Kidney glomerular epithelial cell (primary cell): ENCODE measurements at regions not wholly inside any gene's neighbourhood (a gene's known extent, or its start where the extent isn't known, plus 50 kb on each side); places are given as distances from the start of the nearest gene placed in this dataset.
"Not testable (repeated sequence)": the region's sequence is repeated elsewhere in the genome, so short reads cannot be mapped to it uniquely, and the experiment has no call there.

Experiments
- DNase-seq: peaks from one replicate; lab custom pipeline; 2025; lab: John Stamatoyannopoulos, UW

DNA sequence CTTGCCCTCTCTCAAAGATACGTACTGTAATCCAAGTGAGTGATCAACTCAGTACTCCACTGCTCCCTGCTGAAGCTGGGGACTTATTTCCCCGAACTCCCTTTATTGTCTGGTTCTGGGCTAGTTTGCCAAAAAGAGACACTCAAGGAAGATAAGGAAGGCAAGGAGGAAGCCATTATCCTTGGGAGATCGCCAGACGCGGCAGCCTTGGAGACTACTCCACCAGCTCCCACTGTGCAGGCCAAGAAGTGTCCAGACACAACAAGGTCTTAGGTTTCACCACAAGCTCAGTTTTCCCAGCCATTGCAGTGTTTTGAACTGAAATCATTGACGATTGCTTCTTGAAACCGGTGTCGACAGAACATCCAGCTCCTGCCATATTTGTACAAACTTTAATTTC, 439.6 kb upstream of the UBE2E3 start:
- no peak for DNase-seq

DNA sequence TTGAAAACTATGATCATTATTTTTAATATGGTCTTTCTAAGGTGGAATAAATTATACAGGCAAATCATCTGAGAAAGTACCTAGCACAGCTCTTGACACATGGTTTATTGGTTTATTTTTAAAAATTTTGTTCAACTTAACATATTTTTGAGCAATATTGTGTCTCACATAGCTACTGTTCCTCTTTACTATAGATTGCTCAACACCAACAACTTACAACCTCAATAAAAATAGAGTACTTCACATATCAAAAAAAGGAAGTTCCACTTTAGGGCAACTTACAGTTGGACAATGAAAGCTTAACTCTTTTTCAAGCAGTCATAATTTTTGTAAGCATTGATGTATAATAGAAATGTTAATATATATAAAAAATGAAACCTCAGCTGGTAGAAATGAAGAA, 440.9 kb upstream of the UBE2E3 start:
- no peak for DNase-seq

DNA sequence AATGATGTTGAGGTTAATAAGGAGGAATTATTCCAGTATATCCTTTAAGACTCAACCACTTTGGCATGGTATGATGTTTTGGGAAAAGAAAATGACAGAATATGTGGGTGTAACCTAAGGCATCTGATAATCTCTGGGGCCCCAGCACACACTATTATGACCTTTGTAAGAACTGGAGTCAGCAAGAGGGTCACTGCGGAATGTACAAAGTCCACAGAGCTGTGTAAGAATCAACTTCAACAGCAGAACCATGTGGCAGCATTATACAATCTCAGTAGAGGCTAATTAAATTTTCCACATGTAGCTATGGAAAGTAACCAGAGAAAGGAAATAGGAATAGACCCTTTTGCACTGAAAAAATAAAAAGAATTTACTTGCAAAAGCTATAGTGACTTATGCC, 445.1 kb upstream of the UBE2E3 start:
- DNase-seq = no peak

GRCh38 chr2:180531787-180532186, 448.6 kb upstream of the UBE2E3 start:
- not testable (repeated sequence) for DNase-seq

DNA sequence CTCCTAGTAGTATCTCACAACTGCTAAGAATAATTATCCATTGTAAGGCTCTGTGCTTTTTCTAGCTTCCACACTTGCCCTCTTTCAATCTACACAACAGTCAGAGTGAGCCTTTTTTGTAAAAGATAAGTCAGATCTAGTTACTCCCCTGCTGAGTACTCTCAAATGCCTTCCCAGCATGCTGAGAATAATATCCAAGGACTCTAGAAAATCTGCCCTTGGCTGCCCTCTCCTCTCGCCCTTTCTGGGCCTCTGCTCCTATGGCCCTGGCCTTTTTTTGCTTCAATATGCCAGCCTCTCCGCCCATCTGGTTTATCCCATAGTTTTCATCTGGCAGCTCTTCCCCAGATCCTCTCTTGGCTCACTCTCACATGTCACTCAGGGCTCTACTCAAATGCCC, 455.9 kb upstream of the UBE2E3 start:
- no peak for DNase-seq

DNA sequence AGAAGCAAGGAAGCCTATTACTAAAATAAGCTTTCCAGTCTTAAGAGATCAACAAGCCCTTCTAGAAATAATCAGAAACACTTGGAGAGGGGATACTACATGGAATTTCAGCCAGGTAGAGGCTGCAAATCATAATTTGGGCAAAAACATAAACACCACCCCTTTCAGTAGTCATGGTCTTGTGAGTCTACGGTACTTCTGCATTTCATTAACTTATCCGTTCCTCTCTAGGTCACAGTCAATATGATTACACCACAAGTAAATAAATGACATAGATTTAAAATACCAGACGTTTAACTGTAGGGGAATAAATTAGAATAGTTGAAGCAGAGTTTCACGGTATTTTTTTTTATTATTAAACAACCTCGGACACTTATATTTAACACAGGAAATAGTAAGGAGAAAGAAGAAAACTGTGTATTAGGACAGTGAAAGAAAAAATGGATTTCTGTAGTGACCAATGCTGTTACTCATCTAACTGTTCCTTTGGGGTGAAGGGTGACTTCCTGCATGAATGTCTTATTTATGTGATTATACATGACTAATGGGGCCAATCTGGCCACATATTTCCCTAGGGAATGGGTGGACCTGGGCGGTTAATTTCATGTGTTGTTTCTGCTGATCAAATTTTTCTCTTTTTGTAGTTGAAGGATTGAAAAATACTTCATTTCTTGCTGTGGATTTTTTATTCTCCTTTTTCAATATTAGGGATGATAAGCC, 456.6 kb upstream of the UBE2E3 start:
- DNase-seq = no peak

- peak; percentile 33 for DNase-seq
Measured at GRCh38 chr2:180520921-180521581, 459.4 kb upstream of the UBE2E3 start.

GRCh38 chr2:180520206-180520605, 460.2 kb upstream of the UBE2E3 start:
- no peak for DNase-seq

GRCh38 chr2:180519276-180519675, 461.1 kb upstream of the UBE2E3 start:
- DNase-seq = no peak

DNA sequence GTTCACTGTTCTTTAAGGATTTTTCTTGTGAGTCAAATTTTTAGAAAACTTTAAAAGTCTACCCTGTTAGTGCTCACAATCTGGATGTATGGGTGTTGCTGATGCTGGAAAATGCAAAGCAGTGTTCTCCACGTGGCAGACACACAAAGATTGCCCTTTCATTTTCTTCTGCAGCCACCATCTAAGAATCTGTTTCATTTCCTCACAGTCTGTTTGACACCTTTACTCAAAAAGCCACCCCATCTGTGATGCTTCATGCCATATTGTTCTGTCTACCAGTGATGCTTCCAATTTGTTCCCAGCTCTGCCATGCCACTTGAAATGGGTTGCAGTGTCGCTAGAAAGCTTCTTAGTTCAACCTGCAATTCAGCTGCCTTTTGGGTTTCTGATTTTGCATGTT, 464.2 kb upstream of the UBE2E3 start:
- no peak for DNase-seq

DNA sequence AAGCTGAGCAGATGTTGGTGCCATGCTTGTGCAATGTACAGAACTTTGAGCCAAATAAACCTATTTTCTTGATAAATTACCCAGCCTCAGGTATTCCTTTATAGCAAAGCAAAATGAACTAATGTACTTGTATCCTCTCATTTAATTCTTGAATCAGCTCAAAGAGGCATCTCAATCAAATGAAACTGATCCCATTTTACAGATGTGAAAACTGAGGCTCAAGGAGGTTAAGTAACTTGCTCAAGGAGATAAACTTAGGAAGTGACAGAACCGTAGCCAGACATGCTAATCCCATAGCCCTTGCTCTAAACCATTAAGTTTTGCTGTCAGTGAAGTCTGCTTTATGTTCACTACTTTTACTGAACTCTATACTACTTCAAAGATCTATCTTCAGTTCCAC, 467.0 kb upstream of the UBE2E3 start:
- no peak for DNase-seq

GRCh38 chr2:180508458-180508857, 471.9 kb upstream of the UBE2E3 start:
- no peak for DNase-seq

DNA sequence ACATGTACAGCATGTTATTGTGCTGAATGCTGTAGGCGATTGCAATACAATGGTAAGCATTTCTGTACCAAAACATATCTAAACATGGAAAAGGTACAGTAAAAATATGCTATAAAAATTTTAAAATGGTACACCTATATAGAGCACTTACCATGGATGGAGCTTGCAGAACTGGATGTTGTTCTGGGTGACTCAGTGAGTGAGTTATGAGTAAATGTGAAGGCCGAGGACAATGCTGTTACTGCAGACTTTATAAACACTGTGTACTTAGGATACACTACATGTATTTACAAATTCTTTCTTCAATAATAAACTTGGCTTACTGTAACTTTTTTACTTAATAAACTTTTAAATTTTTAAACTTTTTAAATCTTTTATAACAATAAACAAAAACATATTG, 473.4 kb upstream of the UBE2E3 start:
- DNase-seq = no peak

DNA sequence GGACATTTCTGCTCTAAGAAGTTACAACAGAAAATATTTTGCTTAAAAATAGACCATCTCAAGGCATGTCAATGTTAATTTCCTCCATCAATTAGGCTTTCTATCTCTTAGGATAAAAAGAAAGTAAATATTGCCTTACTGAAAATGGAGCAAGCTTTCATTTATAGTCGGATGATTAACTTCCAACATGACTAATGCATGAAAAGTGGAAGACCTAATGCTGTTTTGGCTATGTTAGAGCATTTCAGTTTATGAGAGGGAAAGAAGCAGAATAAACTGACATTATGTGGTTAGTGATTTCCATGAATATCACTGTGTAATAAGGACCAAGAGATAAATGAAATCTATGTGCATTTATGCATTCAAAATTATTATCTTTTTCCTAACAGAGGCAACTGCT, 475.2 kb upstream of the UBE2E3 start:
- DNase-seq = no peak

DNA sequence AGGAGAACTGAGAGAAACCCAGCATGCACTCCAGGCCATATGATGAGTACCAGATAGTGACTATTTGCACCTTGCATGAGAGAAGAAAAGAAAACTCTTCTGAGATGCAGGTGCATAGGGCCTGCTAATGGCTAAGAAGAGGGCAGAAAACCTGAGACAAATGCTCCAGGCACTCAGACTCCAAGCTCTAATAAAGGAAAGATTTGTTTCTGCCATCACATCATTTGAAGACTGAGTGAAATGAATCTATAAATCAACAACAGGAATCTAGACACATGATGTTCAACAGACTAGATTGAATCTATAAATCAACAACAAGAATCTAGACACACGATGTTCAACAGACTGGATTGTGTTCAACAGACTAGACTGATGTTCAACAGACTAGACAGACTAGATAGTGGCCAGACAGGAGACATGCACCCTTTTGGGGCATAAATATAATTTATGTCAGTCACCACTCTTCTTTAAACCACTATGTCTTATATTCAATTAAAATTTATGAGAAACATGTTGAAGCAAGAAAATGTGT, 482.7 kb upstream of the UBE2E3 start:
- no peak for DNase-seq

DNA sequence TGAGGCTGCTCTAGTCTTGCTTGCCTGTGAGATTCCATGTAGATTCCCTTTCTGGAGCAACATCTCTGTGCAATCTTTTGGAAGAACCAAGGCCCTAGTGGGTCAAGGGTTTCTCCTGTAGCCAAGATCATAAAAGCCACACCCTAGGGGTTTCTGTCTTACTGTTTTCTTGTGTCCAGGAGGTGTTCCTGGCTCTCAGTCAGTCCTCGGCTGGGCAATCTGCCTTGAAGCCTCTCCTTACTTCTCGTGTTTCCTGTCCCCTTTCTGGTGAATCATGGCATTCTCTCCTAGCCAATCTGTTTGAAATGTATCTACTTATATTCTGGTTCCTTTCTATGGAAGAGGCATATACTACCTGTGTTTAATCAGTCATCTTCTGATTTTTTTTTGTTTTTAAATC, 484.8 kb upstream of the UBE2E3 start:
- no peak for DNase-seq

DNA sequence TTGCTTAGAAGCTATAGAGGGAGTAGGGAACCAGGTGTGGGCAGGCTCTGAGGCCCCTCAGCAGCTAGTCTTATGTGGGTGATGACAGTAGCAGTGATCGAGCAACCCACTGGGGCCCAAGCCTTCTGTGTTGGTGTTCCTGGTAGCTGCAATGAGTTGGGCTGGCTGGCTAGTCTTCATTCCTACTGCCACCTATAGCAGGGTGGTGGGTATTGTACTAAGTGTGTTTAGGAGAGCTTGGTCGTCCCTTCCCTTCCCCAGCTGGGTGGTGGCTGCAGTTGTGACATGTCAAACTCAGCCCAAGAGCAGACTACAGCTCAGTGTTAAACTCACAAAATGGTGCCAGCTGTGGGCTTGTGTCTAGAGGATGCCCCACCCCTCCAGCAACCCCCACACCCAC, 486.1 kb upstream of the UBE2E3 start:
- DNase-seq = no peak

- no peak for DNase-seq
Measured at GRCh38 chr2:180482696-180483095, 475.6 kb upstream of the CWC22 start.

DNA sequence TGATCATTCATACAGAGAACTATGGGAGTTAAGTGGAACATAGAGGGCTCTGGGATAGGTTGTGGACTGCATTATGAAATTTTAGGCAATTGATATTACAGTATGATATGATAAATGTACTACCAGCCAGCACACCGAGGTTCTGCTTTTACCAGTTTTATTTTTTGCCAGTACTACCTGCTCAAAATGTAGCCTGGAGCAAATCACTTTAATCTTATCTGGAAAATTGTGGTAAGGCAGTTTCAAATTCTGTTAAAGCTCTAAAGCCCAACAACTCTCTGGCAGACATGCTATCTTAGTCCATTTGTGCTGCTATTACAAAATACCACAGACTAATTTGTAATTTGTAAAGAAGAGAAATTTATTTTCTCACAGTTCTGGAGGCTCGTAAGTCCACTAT, 474.9 kb upstream of the CWC22 start:
- no peak for DNase-seq

GRCh38 chr2:180478883-180479282, 471.8 kb upstream of the CWC22 start:
- DNase-seq = no peak

GRCh38 chr2:180474716-180475115, 467.6 kb upstream of the CWC22 start:
- DNase-seq = no peak

GRCh38 chr2:180473456-180473855, 466.4 kb upstream of the CWC22 start:
- DNase-seq = no peak

DNA sequence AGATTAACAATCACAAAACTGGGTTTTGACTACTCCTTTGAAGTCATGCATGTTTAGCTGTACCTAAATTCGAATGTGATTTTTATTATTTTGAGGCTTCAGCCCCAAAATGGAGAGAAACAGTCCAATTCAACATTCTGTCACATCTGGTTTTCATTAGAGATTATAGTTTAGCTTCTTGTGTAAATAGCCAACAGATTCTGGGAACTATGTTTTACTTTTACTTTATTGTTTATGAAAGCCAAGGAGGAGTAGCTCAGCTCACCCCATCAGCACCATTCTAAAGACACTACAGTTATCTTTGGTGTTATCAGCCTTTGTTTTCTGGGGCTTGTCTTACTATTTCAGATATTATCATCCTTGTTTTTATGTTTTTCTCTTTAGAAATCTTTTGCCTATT, 465.0 kb upstream of the CWC22 start:
- DNase-seq = no peak

GRCh38 chr2:180463608-180464007, 456.5 kb upstream of the CWC22 start:
- no peak for DNase-seq
